ENCODE measurements at regions not wholly inside any gene's neighbourhood (a gene's known extent, or its start where the extent isn't known, plus 50 kb on each side); places are given as distances from the start of the nearest gene placed in this dataset.
A peak's percentile ranks its signal among the peaks of the same experiment; 100 is the strongest.

DNA sequence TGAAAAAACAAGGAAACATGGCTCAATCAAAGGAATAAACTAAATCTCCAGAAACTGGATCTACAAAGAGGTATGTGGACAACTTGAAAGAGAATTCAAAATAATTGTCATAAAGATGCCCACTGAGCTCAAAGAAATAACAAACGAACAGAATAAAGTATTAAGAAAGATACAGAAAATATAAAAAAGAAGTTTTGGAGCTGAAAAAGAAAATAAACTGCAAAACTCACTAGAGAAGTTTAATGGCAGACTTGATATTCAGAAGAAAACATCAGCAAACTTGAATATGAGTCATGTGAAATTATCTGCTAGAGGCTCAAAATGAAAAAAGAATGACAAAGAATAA lies 208.1 kb upstream of the SAMSN1 start (continued):
- peak; percentile 50; the same call in 1 of the 2 replicates for TF ChIP-seq HINFP (tag; conservative IDR thresholded peaks at IDR 0.05; ENCODE audit: low read depth)
- TF ChIP-seq CBX3 (IDR thresholded peaks at IDR 0.05; ENCODE audit: borderline replicate concordance in 1 of 2, low read length in 2 of 2) = no peak
- TF ChIP-seq ZNF354B (CRISPR knock-in tag; IDR thresholded peaks at IDR 0.05) = no peak
- TF ChIP-seq BRD9 (IDR thresholded peaks at IDR 0.05; ENCODE audit: low read depth, partially characterized antibody) = no peak
- no peak; the same call in 1 of the 2 replicates for TF ChIP-seq TOE1 (IDR thresholded peaks at IDR 0.05; ENCODE audit: borderline replicate concordance)
- no peak for TF ChIP-seq TOE1 (CRISPR knock-in tag; IDR thresholded peaks at IDR 0.05; ENCODE audit: borderline replicate concordance, low read depth)
- no peak for TF ChIP-seq FOSL1 (tag; conservative IDR thresholded peaks at IDR 0.05)
- TF ChIP-seq NR1H2 (CRISPR knock-in tag; IDR thresholded peaks at IDR 0.05) = no peak
- TF ChIP-seq, protein P1, sequence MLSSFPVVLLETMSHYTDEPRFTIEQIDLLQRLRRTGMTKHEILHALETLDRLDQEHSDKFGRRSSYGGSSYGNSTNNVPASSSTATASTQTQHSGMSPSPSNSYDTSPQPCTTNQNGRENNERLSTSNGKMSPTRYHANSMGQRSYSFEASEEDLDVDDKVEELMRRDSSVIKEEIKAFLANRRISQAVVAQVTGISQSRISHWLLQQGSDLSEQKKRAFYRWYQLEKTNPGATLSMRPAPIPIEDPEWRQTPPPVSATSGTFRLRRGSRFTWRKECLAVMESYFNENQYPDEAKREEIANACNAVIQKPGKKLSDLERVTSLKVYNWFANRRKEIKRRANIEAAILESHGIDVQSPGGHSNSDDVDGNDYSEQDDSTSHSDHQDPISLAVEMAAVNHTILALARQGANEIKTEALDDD (IDR thresholded peaks at IDR 0.05) = no peak
- no peak for TF ChIP-seq DIDO1 (tag; IDR thresholded peaks at IDR 0.05; ENCODE audit: low read depth)
- TF ChIP-seq TAF15 (IDR thresholded peaks at IDR 0.05; ENCODE audit: low read depth, low read length) = no peak
- TF ChIP-seq ZNF146 (CRISPR knock-in tag; IDR thresholded peaks at IDR 0.05; ENCODE audit: unreplicated experiment) = no peak
- no peak for TF ChIP-seq HEY1 (CRISPR knock-in tag; IDR thresholded peaks at IDR 0.05; ENCODE audit: borderline replicate concordance)
- TF ChIP-seq ZNF740 (CRISPR knock-in tag; IDR thresholded peaks at IDR 0.05) = no peak
- no peak for TF ChIP-seq ZNF740 (tag; IDR thresholded peaks at IDR 0.05)
- no peak for TF ChIP-seq EZH2 (IDR thresholded peaks at IDR 0.05; ENCODE audit: borderline replicate concordance, low read depth, low read length)
- TF ChIP-seq, protein P2, sequence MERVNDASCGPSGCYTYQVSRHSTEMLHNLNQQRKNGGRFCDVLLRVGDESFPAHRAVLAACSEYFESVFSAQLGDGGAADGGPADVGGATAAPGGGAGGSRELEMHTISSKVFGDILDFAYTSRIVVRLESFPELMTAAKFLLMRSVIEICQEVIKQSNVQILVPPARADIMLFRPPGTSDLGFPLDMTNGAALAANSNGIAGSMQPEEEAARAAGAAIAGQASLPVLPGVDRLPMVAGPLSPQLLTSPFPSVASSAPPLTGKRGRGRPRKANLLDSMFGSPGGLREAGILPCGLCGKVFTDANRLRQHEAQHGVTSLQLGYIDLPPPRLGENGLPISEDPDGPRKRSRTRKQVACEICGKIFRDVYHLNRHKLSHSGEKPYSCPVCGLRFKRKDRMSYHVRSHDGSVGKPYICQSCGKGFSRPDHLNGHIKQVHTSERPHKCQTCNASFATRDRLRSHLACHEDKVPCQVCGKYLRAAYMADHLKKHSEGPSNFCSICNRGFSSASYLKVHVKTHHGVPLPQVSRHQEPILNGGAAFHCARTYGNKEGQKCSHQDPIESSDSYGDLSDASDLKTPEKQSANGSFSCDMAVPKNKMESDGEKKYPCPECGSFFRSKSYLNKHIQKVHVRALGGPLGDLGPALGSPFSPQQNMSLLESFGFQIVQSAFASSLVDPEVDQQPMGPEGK (CRISPR knock-in tag; IDR thresholded peaks at IDR 0.05; ENCODE audit: borderline replicate concordance) = no peak
- TF ChIP-seq, protein P3, sequence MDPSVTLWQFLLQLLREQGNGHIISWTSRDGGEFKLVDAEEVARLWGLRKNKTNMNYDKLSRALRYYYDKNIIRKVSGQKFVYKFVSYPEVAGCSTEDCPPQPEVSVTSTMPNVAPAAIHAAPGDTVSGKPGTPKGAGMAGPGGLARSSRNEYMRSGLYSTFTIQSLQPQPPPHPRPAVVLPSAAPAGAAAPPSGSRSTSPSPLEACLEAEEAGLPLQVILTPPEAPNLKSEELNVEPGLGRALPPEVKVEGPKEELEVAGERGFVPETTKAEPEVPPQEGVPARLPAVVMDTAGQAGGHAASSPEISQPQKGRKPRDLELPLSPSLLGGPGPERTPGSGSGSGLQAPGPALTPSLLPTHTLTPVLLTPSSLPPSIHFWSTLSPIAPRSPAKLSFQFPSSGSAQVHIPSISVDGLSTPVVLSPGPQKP (CRISPR knock-in tag; IDR thresholded peaks at IDR 0.05) = no peak
- TF ChIP-seq MCM3 (IDR thresholded peaks at IDR 0.05) = no peak
- TF ChIP-seq, protein P4, sequence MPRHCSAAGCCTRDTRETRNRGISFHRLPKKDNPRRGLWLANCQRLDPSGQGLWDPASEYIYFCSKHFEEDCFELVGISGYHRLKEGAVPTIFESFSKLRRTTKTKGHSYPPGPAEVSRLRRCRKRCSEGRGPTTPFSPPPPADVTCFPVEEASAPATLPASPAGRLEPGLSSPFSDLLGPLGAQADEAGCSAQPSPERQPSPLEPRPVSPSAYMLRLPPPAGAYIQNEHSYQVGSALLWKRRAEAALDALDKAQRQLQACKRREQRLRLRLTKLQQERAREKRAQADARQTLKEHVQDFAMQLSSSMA (CRISPR knock-in tag; IDR thresholded peaks at IDR 0.05) = 0 out of 2 replicates have a peak, but pooled peaks have one; percentile 47
- no peak for TF ChIP-seq XRCC4 (IDR thresholded peaks at IDR 0.05; ENCODE audit: extremely low read depth, insufficient read depth, insufficient read length)

All from K562 (cell line).